HT1080 (cell line): ENCODE measurements at regions not wholly inside any gene's neighbourhood (a gene's known extent, or its start where the extent isn't known, plus 50 kb on each side); places are given as distances from the start of the nearest gene placed in this dataset.
"Not testable (repeated sequence)": the region's sequence is repeated elsewhere in the genome, so short reads cannot be mapped to it uniquely, and the experiment has no call there.

Experiments used
- DNase-seq: peaks from one replicate; pipeline ENCODE4 v3.0.0-alpha.2; 2015; ENCODE audit warnings: low read depth

GRCh38 chrX:18102006-18102405 is 118.7 kb downstream of the BEND2 start:
- DNase-seq: no peak

GRCh38 chrX:18101087-18101486 is 119.6 kb downstream of the BEND2 start:
- DNase-seq: no peak

- no peak for DNase-seq
These were observed 120.9 kb downstream of the BEND2 start for GRCh38 chrX:18099745-18100144.

GRCh38 chrX:18098763-18099162 is 121.9 kb downstream of the BEND2 start:
- DNase-seq: no peak

- DNase-seq: no peak
These were observed 144.3 kb downstream of the BEND2 start for GRCh38 chrX:18076434-18076833.

- DNase-seq: no peak
These were observed 145.1 kb downstream of the BEND2 start for GRCh38 chrX:18075603-18076002.

- DNase-seq: not testable (repeated sequence)
These were observed 152.6 kb downstream of the BEND2 start for GRCh38 chrX:18068045-18068444.

- no peak for DNase-seq
These were observed 154.7 kb downstream of the BEND2 start for GRCh38 chrX:18065956-18066355.

- DNase-seq: no peak
These were observed 169.0 kb downstream of the BEND2 start for GRCh38 chrX:18051690-18052089.

GRCh38 chrX:18047491-18047890 is 173.2 kb downstream of the BEND2 start:
- DNase-seq: no peak

GRCh38 chrX:18045436-18045835 is 175.2 kb downstream of the BEND2 start:
- no peak for DNase-seq

GRCh38 chrX:18042776-18043175 is 177.9 kb downstream of the BEND2 start:
- no peak for DNase-seq

GRCh38 chrX:18041656-18042055 is 179.0 kb downstream of the BEND2 start:
- no peak for DNase-seq

GRCh38 chrX:18039023-18039422 is 177.9 kb upstream of the RAI2 start:
- DNase-seq: no peak

GRCh38 chrX:18036394-18036793 is 175.3 kb upstream of the RAI2 start:
- DNase-seq: no peak

GRCh38 chrX:18034945-18035344 is 173.8 kb upstream of the RAI2 start:
- DNase-seq: no peak

GRCh38 chrX:18034504-18034903 is 173.4 kb upstream of the RAI2 start:
- DNase-seq: no peak

GRCh38 chrX:18032486-18033221 is 171.6 kb upstream of the RAI2 start:
- no peak for DNase-seq

- no peak for DNase-seq
These were observed 170.8 kb upstream of the RAI2 start for GRCh38 chrX:18031726-18032375.

- not testable (repeated sequence) for DNase-seq
These were observed 169.6 kb upstream of the RAI2 start for GRCh38 chrX:18030656-18031055.

GRCh38 chrX:18026166-18026565 is 165.1 kb upstream of the RAI2 start:
- DNase-seq: no peak

GRCh38 chrX:18017411-18017810 is 156.3 kb upstream of the RAI2 start:
- no peak for DNase-seq

- DNase-seq: no peak
These were observed 155.8 kb upstream of the RAI2 start for GRCh38 chrX:18016941-18017340.
